ENCODE measurements at regions not wholly inside any gene's neighbourhood (a gene's known extent, or its start where the extent isn't known, plus 50 kb on each side); places are given as distances from the start of the nearest gene placed in this dataset.
"Not testable (repeated sequence)": the region's sequence is repeated elsewhere in the genome, so short reads cannot be mapped to it uniquely, and the experiment has no call there.

- no peak for DNase-seq
These were observed 1534.0 kb upstream of the SPRY2 start for GRCh38 chr13:81874681-81875661.

GRCh38 chr13:81874253-81874652, 1533.3 kb upstream of the SPRY2 start:
- no peak for DNase-seq

- DNase-seq = no peak
These were observed 1531.7 kb upstream of the SPRY2 start for GRCh38 chr13:81872581-81872980.

GRCh38 chr13:81871751-81872325, 1530.9 kb upstream of the SPRY2 start:
- DNase-seq = not testable (repeated sequence)

- DNase-seq = no peak
These were observed 1507.4 kb upstream of the SPRY2 start for GRCh38 chr13:81848291-81848690.

GRCh38 chr13:81846771-81847170, 1505.8 kb upstream of the SPRY2 start:
- no peak for DNase-seq

- no peak for DNase-seq
These were observed 1480.3 kb upstream of the SPRY2 start for GRCh38 chr13:81821259-81821658.

GRCh38 chr13:81800433-81800832, 1459.5 kb upstream of the SPRY2 start:
- no peak for DNase-seq

GRCh38 chr13:81795710-81796109, 1454.8 kb upstream of the SPRY2 start:
- DNase-seq = no peak

- DNase-seq = no peak
These were observed 1450.7 kb upstream of the SPRY2 start for GRCh38 chr13:81791641-81792040.

- no peak for DNase-seq
These were observed 1440.5 kb upstream of the SPRY2 start for GRCh38 chr13:81781471-81781870.

- DNase-seq = no peak
These were observed 1439.0 kb upstream of the SPRY2 start for GRCh38 chr13:81779876-81780275.

GRCh38 chr13:81778350-81778749, 1437.4 kb upstream of the SPRY2 start:
- DNase-seq = no peak

- DNase-seq = no peak
These were observed 1432.3 kb upstream of the SPRY2 start for GRCh38 chr13:81773263-81773662.

GRCh38 chr13:81771951-81772350, 1431.0 kb upstream of the SPRY2 start:
- no peak for DNase-seq

GRCh38 chr13:81770868-81771505, 1430.1 kb upstream of the SPRY2 start:
- no peak for DNase-seq

GRCh38 chr13:81762449-81762848, 1421.5 kb upstream of the SPRY2 start:
- DNase-seq = no peak

- DNase-seq = no peak
These were observed 1419.4 kb upstream of the SPRY2 start for GRCh38 chr13:81760316-81760715.

- no peak for DNase-seq
These were observed 1416.5 kb upstream of the SPRY2 start for GRCh38 chr13:81757348-81757970.

- DNase-seq = peak; percentile 70
These were observed 1404.5 kb upstream of the SPRY2 start for GRCh38 chr13:81745391-81745790.

- no peak for DNase-seq
These were observed 1397.4 kb upstream of the SPRY2 start for GRCh38 chr13:81738364-81738763.

- no peak for DNase-seq
These were observed 1385.3 kb upstream of the SPRY2 start for GRCh38 chr13:81726037-81726726.

GRCh38 chr13:81722456-81722855, 1381.5 kb upstream of the SPRY2 start:
- no peak for DNase-seq

All from NCI-H1105 treated with DMSO at 0.1 percent for 48 hours (cell line).